ENCODE measurements at regions not wholly inside any gene's neighbourhood (a gene's known extent, or its start where the extent isn't known, plus 50 kb on each side); places are given as distances from the start of the nearest gene placed in this dataset.

- peaks cover 0 to 11% (median 4%) of the 10 kb centered on the region in 3 donors for H3K36me3 Mint-ChIP-seq
- peaks cover 0 to 2% (median 0%) of the 10 kb centered on the region in 3 donors for H3K27me3 Mint-ChIP-seq (ENCODE audit: low read depth in 3 of 3)
- H3K27ac Mint-ChIP-seq: no peak overlapping the region
- no peaks in the 10 kb centered on the region for H3K4me1 Mint-ChIP-seq
- peaks cover 0 to 7% (median 0%) of the 10 kb centered on the region in 6 donors for H3K9me3 Mint-ChIP-seq
- DNase-seq: no peak
- H3K4me3 Mint-ChIP-seq: no peak overlapping the region
Observed at GRCh38 chr18:28715206-28715605, 538.3 kb upstream of the CDH2 start.

- H3K27me3 Mint-ChIP-seq (ENCODE audit: low read depth in 3 of 3): peaks cover 0 to 2% (median 0%) of the 10 kb centered on the region in 3 donors
- no peaks in the 10 kb centered on the region for H3K4me1 Mint-ChIP-seq
- no peak for DNase-seq
- H3K27ac Mint-ChIP-seq: no peak overlapping the region
- H3K36me3 Mint-ChIP-seq: peaks cover 0 to 11% (median 4%) of the 10 kb centered on the region in 3 donors
- H3K4me3 Mint-ChIP-seq: no peak overlapping the region
- peaks cover 0 to 7% (median 0%) of the 10 kb centered on the region in 6 donors for H3K9me3 Mint-ChIP-seq
Observed at GRCh38 chr18:28714498-28714897, 537.6 kb upstream of the CDH2 start.

- peaks cover 0 to 2% (median 0%) of the 10 kb centered on the region in 3 donors for H3K27me3 Mint-ChIP-seq (ENCODE audit: low read depth in 3 of 3)
- H3K9me3 Mint-ChIP-seq: peaks cover 0 to 7% (median 0%) of the 10 kb centered on the region in 6 donors
- H3K4me1 Mint-ChIP-seq: no peaks in the 10 kb centered on the region
- no peak overlapping the region for H3K4me3 Mint-ChIP-seq
- peaks cover 0 to 10% (median 4%) of the 10 kb centered on the region in 3 donors for H3K36me3 Mint-ChIP-seq
- DNase-seq: no peak
- no peak overlapping the region for H3K27ac Mint-ChIP-seq
Observed at GRCh38 chr18:28712796-28713425, 536.0 kb upstream of the CDH2 start.

GRCh38 chr18:28712172-28712571 lies 535.2 kb upstream of the CDH2 start:
- Mint-ChIP-seq H3K4me3 (no peak overlapping the region), H3K4me1 (no peaks in the 10 kb centered on the region), H3K27ac (no peak overlapping the region), H3K27me3 (ENCODE audit: low read depth in 3 of 3) (peaks cover 0 to 2% (median 0%) of the 10 kb centered on the region in 3 donors), H3K9me3 (peaks cover 0 to 5% (median 0%) of the 10 kb centered on the region in 6 donors), H3K36me3 (peaks cover 0 to 3% (median 0%) of the 10 kb centered on the region in 3 donors)
- DNase-seq: no peak

GRCh38 chr18:28711096-28711495 lies 534.2 kb upstream of the CDH2 start:
- DNase-seq: no peak
- H3K9me3 Mint-ChIP-seq: peaks cover 0 to 4% (median 0%) of the 10 kb centered on the region in 6 donors
- H3K4me1 Mint-ChIP-seq: no peaks in the 10 kb centered on the region
- H3K27ac Mint-ChIP-seq: no peak overlapping the region
- peaks cover 0 to 2% (median 0%) of the 10 kb centered on the region in 3 donors for H3K27me3 Mint-ChIP-seq (ENCODE audit: low read depth in 3 of 3)
- peaks cover 0 to 3% (median 0%) of the 10 kb centered on the region in 3 donors for H3K36me3 Mint-ChIP-seq
- no peak overlapping the region for H3K4me3 Mint-ChIP-seq

- peaks cover 0 to 2% (median 0%) of the 10 kb centered on the region in 6 donors for H3K9me3 Mint-ChIP-seq
- DNase-seq: no peak
Observed at GRCh38 chr18:28707006-28707405, 530.1 kb upstream of the CDH2 start.

GRCh38 chr18:28706397-28706796 lies 529.5 kb upstream of the CDH2 start:
- Mint-ChIP-seq H3K36me3 (peaks cover 0 to 8% (median 0%) of the 10 kb centered on the region in 3 donors), H3K4me1 (no peaks in the 10 kb centered on the region), H3K27me3 (ENCODE audit: low read depth in 3 of 3) (peaks cover 0 to 3% (median 0%) of the 10 kb centered on the region in 3 donors), H3K9me3 (peaks cover 0 to 2% (median 0%) of the 10 kb centered on the region in 6 donors), H3K4me3 (no peak overlapping the region), H3K27ac (no peak overlapping the region)
- no peak for DNase-seq

More at GRCh38 chr18:28707006-28707405, 530.1 kb upstream of the CDH2 start:
- Mint-ChIP-seq H3K4me3 (no peak overlapping the region), H3K36me3 (peaks cover 0 to 4% (median 0%) of the 10 kb centered on the region in 3 donors), H3K27me3 (ENCODE audit: low read depth in 3 of 3) (peaks cover 0 to 3% (median 0%) of the 10 kb centered on the region in 3 donors), H3K4me1 (no peaks in the 10 kb centered on the region), H3K27ac (no peak overlapping the region)

GRCh38 chr18:28705482-28705881 lies 528.6 kb upstream of the CDH2 start:
- no peak overlapping the region for H3K27ac Mint-ChIP-seq
- H3K27me3 Mint-ChIP-seq (ENCODE audit: low read depth in 3 of 3): peaks cover 0 to 3% (median 0%) of the 10 kb centered on the region in 3 donors
- H3K36me3 Mint-ChIP-seq: peaks cover 0 to 8% (median 0%) of the 10 kb centered on the region in 3 donors
- H3K4me1 Mint-ChIP-seq: no peaks in the 10 kb centered on the region
- no peak for DNase-seq
- peaks cover 0 to 2% (median 0%) of the 10 kb centered on the region in 6 donors for H3K9me3 Mint-ChIP-seq
- H3K4me3 Mint-ChIP-seq: no peak overlapping the region

GRCh38 chr18:28692337-28692736 lies 515.4 kb upstream of the CDH2 start:
- no peak overlapping the region for H3K27ac Mint-ChIP-seq
- no peaks in the 10 kb centered on the region for H3K36me3 Mint-ChIP-seq
- peaks cover 5 to 6% of the 10 kb centered on the region in 2 donors for H3K4me1 Mint-ChIP-seq
- H3K4me3 Mint-ChIP-seq: no peak overlapping the region
- H3K27me3 Mint-ChIP-seq (ENCODE audit: low read depth in 3 of 3): peaks cover 0 to 5% (median 2%) of the 10 kb centered on the region in 3 donors
- DNase-seq: no peak
- peaks cover 0 to 3% (median 0%) of the 10 kb centered on the region in 6 donors for H3K9me3 Mint-ChIP-seq

GRCh38 chr18:28691496-28691840 lies 514.5 kb upstream of the CDH2 start:
- H3K4me1 Mint-ChIP-seq: peaks cover 6 to 7% of the 10 kb centered on the region in 2 donors

GRCh38 chr18:28690836-28691495 lies 514.0 kb upstream of the CDH2 start:
- DNase-seq: no peak
- peaks cover 6 to 7% of the 10 kb centered on the region in 2 donors for H3K4me1 Mint-ChIP-seq
- H3K9me3 Mint-ChIP-seq: peaks cover 0 to 3% (median 0%) of the 10 kb centered on the region in 6 donors
- no peak overlapping the region for H3K4me3 Mint-ChIP-seq
- no peaks in the 10 kb centered on the region for H3K36me3 Mint-ChIP-seq
- H3K27ac Mint-ChIP-seq: no peak overlapping the region
- peaks cover 0 to 5% (median 2%) of the 10 kb centered on the region in 3 donors for H3K27me3 Mint-ChIP-seq (ENCODE audit: low read depth in 3 of 3)

More at GRCh38 chr18:28691496-28691840, 514.5 kb upstream of the CDH2 start:
- DNase-seq: no peak
- Mint-ChIP-seq H3K36me3 (no peaks in the 10 kb centered on the region), H3K27me3 (ENCODE audit: low read depth in 3 of 3) (peaks cover 0 to 5% (median 2%) of the 10 kb centered on the region in 3 donors), H3K27ac (no peak overlapping the region), H3K9me3 (peaks cover 0 to 3% (median 0%) of the 10 kb centered on the region in 6 donors), H3K4me3 (no peak overlapping the region)

- Mint-ChIP-seq H3K27me3 (ENCODE audit: low read depth in 3 of 3) (peaks cover 0 to 5% (median 2%) of the 10 kb centered on the region in 3 donors), H3K9me3 (peaks cover 0 to under 1% (median 0%) of the 10 kb centered on the region in 6 donors), H3K27ac (peak overlapping the region in 1 of 6 donors; percentile 11), H3K4me1 (peaks cover 6 to 7% of the 10 kb centered on the region in 2 donors), H3K4me3 (no peak overlapping the region), H3K36me3 (no peaks in the 10 kb centered on the region)
- no peak for DNase-seq
Observed at GRCh38 chr18:28690100-28690499, 513.2 kb upstream of the CDH2 start.

- H3K36me3 Mint-ChIP-seq: no peaks in the 10 kb centered on the region
- no peak for DNase-seq
- peaks cover 6 to 7% of the 10 kb centered on the region in 2 donors for H3K4me1 Mint-ChIP-seq
- H3K27ac Mint-ChIP-seq: no peak overlapping the region
- peaks cover 0 to 2% (median 0%) of the 10 kb centered on the region in 6 donors for H3K9me3 Mint-ChIP-seq
- no peak overlapping the region for H3K4me3 Mint-ChIP-seq
- H3K27me3 Mint-ChIP-seq (ENCODE audit: low read depth in 3 of 3): peaks cover 0 to 4% (median 2%) of the 10 kb centered on the region in 3 donors
Observed at GRCh38 chr18:28689588-28689987, 512.7 kb upstream of the CDH2 start.

GRCh38 chr18:28684746-28685355 lies 507.9 kb upstream of the CDH2 start:
- peaks cover 22 to 24% of the 10 kb centered on the region in 2 donors for H3K4me1 Mint-ChIP-seq
- H3K36me3 Mint-ChIP-seq: no peaks in the 10 kb centered on the region
- peaks cover 0 to 2% (median 0%) of the 10 kb centered on the region in 6 donors for H3K9me3 Mint-ChIP-seq
- no peak overlapping the region for H3K4me3 Mint-ChIP-seq
- no peak for DNase-seq
- H3K27ac Mint-ChIP-seq: no peak overlapping the region
- peaks cover 0 to 4% (median 2%) of the 10 kb centered on the region in 3 donors for H3K27me3 Mint-ChIP-seq (ENCODE audit: low read depth in 3 of 3)
